ENCODE measurements at regions not wholly inside any gene's neighbourhood (a gene's known extent, or its start where the extent isn't known, plus 50 kb on each side); places are given as distances from the start of the nearest gene placed in this dataset.

GRCh38 chr12:91331371-91331770 is 148.8 kb upstream of the DCN start:
- DNase-seq (ENCODE audit: low spot score), result no peak
- Histone ChIP-seq H3K4me3 (no peak overlapping the region), H3K27ac (no peak overlapping the region)
- no peak for TF ChIP-seq CTCF (IDR thresholded peaks at IDR 0.05)

GRCh38 chr12:91328451-91328850 is 145.8 kb upstream of the DCN start:
- TF ChIP-seq CTCF (IDR thresholded peaks at IDR 0.05), result no peak

GRCh38 chr12:91327889-91328288 is 145.3 kb upstream of the DCN start:
- no peak for TF ChIP-seq CTCF (IDR thresholded peaks at IDR 0.05)
- DNase-seq (ENCODE audit: low spot score), result no peak
- Histone ChIP-seq H3K27ac (peak overlapping the region; percentile 16 to 18), H3K4me3 (no peak overlapping the region)

More at GRCh38 chr12:91328451-91328850, 145.8 kb upstream of the DCN start:
- no peak for DNase-seq (ENCODE audit: low spot score)
- Histone ChIP-seq H3K27ac (no peak overlapping the region), H3K4me3 (no peak overlapping the region)

GRCh38 chr12:91327131-91327530 is 144.5 kb upstream of the DCN start:
- no peak for TF ChIP-seq CTCF (IDR thresholded peaks at IDR 0.05)
- H3K4me3 ChIP-seq, result peak overlapping the region; percentile 24
- H3K27ac ChIP-seq, result peak overlapping the region in 1 of 2 donors; percentile 44
- no peak for DNase-seq (ENCODE audit: low spot score)

- peak; percentile 44 for TF ChIP-seq CTCF (IDR thresholded peaks at IDR 0.05)
- no peak for DNase-seq (ENCODE audit: low spot score)
- Histone ChIP-seq H3K4me3 (no peak overlapping the region), H3K27ac (peak overlapping the region; percentile 23 to 44)
Observed at GRCh38 chr12:91326058-91327027, 143.7 kb upstream of the DCN start.

GRCh38 chr12:91320999-91321398 is 138.4 kb upstream of the DCN start:
- no peak overlapping the region for H3K4me3 ChIP-seq
- no peak for DNase-seq (ENCODE audit: low spot score)
- H3K27ac ChIP-seq, result no peak overlapping the region
- TF ChIP-seq CTCF (IDR thresholded peaks at IDR 0.05), result no peak
